CD14-positive monocyte (primary cell): ENCODE measurements at regions not wholly inside any gene's neighbourhood (a gene's known extent, or its start where the extent isn't known, plus 50 kb on each side); places are given as distances from the start of the nearest gene placed in this dataset.

Source experiments
- DNase-seq, 3 donors: peaks; one replicate each; pipeline ENCODE4 v3.0.0-alpha.2; 2011 to 2022
- H2AFZ ChIP-seq: 2 replicates; pipeline ENCODE4 v1.6.0; 2012; ENCODE audit warnings: mild to moderate bottlenecking, low read depth, low read length, inconsistent platforms; ENCODE audit not compliant: insufficient read depth, poor library complexity, severe bottlenecking
- H3K27ac ChIP-seq, 2 donors: 1 replicate in 1 of 2; 2 replicates in 1 of 2; pipeline ENCODE4 v1.5.1; 2012 to 2013; ENCODE audit warnings: low read length in 2 of 2, control low read depth in 1 of 2, inconsistent platforms in 1 of 2, low read depth in 1 of 2, mild to moderate bottlenecking in 1 of 2
- H3K27me3 ChIP-seq, 2 donors: one replicate each; pipeline versions ENCODE4 v1.6.0 to v1.6.1; 2011 to 2013; ENCODE audit warnings: low read length in 2 of 2; ENCODE audit not compliant: control insufficient read depth in 2 of 2, insufficient read depth in 2 of 2
- H3K36me3 ChIP-seq, 2 donors: replicated peaks in 1 of 2; 1 replicate in 1 of 2; 2 replicates in 1 of 2; pipeline versions ENCODE4 v1.5.1 to v1.6.1; 2012 to 2013; ENCODE audit warnings: low read length in 2 of 2, control low read depth in 1 of 2, inconsistent platforms in 1 of 2, mild to moderate bottlenecking in 1 of 2; ENCODE audit not compliant: insufficient read depth in 2 of 2, control insufficient read depth in 1 of 2
- H3K4me1 ChIP-seq, 2 donors: 1 replicate in 1 of 2; 2 replicates in 1 of 2; pipeline versions ENCODE4 v1.5.1 to v1.6.1; 2012 to 2013; ENCODE audit warnings: low read length in 2 of 2, control low read depth in 1 of 2, inconsistent platforms in 1 of 2, mild to moderate bottlenecking in 1 of 2, moderate library complexity in 1 of 2; ENCODE audit not compliant: insufficient read depth in 2 of 2, control insufficient read depth in 1 of 2
- H3K4me2 ChIP-seq: replicated peaks from 2 replicates; pipeline ENCODE3; 2012; ENCODE audit warnings: low read length, moderate library complexity, mild to moderate bottlenecking; ENCODE audit not compliant: poor library complexity, severe bottlenecking; ENCODE audit errors: extremely low read depth
- H3K4me3 ChIP-seq, 3 experiments: fragments of 200-600 bp in 1 of 3; sonication (generic) in 1 of 3; replicated peaks in 1 of 3; 1 replicate in 2 of 3; 2 replicates in 1 of 3; pipeline ENCODE4 v1.5.1; 2011 to 2013; ENCODE audit warnings: low read length in 3 of 3, mild to moderate bottlenecking in 3 of 3, control low read depth in 2 of 3, low read depth in 2 of 3, inconsistent platforms in 1 of 3, moderate library complexity in 1 of 3
- H3K79me2 ChIP-seq: 2 replicates; pipeline ENCODE4 v1.6.0; 2012; ENCODE audit warnings: mild to moderate bottlenecking, control low read depth, inconsistent platforms, low read length, moderate library complexity; ENCODE audit not compliant: insufficient read depth
- H3K9ac ChIP-seq: 2 replicates; pipeline ENCODE4 v1.6.0; 2017; ENCODE audit warnings: low read length, mild to moderate bottlenecking; ENCODE audit not compliant: insufficient read depth, poor library complexity, severe bottlenecking
- H3K9me3 ChIP-seq, 2 donors: replicated peaks in 1 of 2; 1 replicate in 1 of 2; 2 replicates in 1 of 2; pipeline versions ENCODE4 v1.5.1 to v1.6.1; 2012 to 2013; ENCODE audit warnings: low read length in 2 of 2, control low read depth in 1 of 2; ENCODE audit not compliant: control insufficient read depth in 1 of 2, insufficient read depth in 1 of 2
- H4K20me1 ChIP-seq: 2 replicates; pipeline ENCODE4 v1.6.0; 2012; ENCODE audit warnings: mild to moderate bottlenecking, low read length, control low read depth, moderate library complexity; ENCODE audit not compliant: insufficient read depth
- H3K27ac Mint-ChIP-seq, 7 donors: one replicate each; pipeline ENCODE4 v1.8.0; 2020; ENCODE audit warnings: mild to moderate bottlenecking in 7 of 7, mixed read lengths in 7 of 7, moderate library complexity in 6 of 7, inconsistent platforms in 2 of 7
- H3K27me3 Mint-ChIP-seq, 3 donors: one replicate each; pipeline ENCODE4 v1.8.0; 2021 to 2022; ENCODE audit warnings: low read depth in 3 of 3, mild to moderate bottlenecking in 3 of 3, mixed read lengths in 3 of 3, moderate library complexity in 3 of 3, inconsistent platforms in 1 of 3
- H3K36me3 Mint-ChIP-seq, 2 donors: one replicate each; pipeline ENCODE4 v1.8.0; 2020; ENCODE audit warnings: mixed read lengths in 2 of 2, inconsistent platforms in 1 of 2, mild to moderate bottlenecking in 1 of 2
- H3K4me1 Mint-ChIP-seq: one replicate; pipeline ENCODE4 v1.8.0; 2020; ENCODE audit warnings: mild to moderate bottlenecking, mixed read lengths
- H3K4me3 Mint-ChIP-seq, 2 donors: one replicate each; pipeline ENCODE4 v1.8.0; 2020; ENCODE audit warnings: mild to moderate bottlenecking in 2 of 2, mixed read lengths in 2 of 2, moderate library complexity in 1 of 2
- H3K9me3 Mint-ChIP-seq, 7 donors: one replicate each; pipeline ENCODE4 v1.8.0; 2020 to 2022; ENCODE audit warnings: mixed read lengths in 7 of 7, mild to moderate bottlenecking in 6 of 7, moderate library complexity in 6 of 7, inconsistent platforms in 2 of 7
- CTCF ChIP-seq: fragments of 200-600 bp; IDR thresholded peaks from one replicate; pipeline ENCODE4 v1.8.0; 2022; ENCODE audit warnings: antibody characterized with exemption, mild to moderate bottlenecking
- WGBS: methylation state at CpG from one replicate; pipeline ENCODE4 v1.1.5; 2013; ENCODE audit warnings: missing lambda C conversion rate; ENCODE audit not compliant: insufficient coverage; 5-methylcytosine and 5-hydroxymethylcytosine counted together
- intact Hi-C, 2 donors: fragments of 100-400 bp; cut with micrococcal nuclease; formaldehyde crosslinking; loops; one replicate each; pipeline versions ENCODE4 v1.15.0 to v1.15.1; 2023

- H3K4me2 ChIP-seq = no peak overlapping the region
These were observed 131.8 kb upstream of the HNRNPA3 start for GRCh38 chr2:177080746-177081284.

GRCh38 chr2:177084607-177085006, 128.0 kb upstream of the HNRNPA3 start:
- Histone ChIP-seq H3K27ac (no peak overlapping the region), H3K9me3 (no peaks in the 10 kb centered on the region), H3K27me3 (no peaks in the 10 kb centered on the region), H3K79me2 (no peaks in the 10 kb centered on the region), H3K4me1 (peaks cover 5% of the 10 kb centered on the region in 2 donors), H2AFZ (no peak overlapping the region), H3K36me3 (no peaks in the 10 kb centered on the region), H3K4me2 (no peak overlapping the region), H4K20me1 (no peaks in the 10 kb centered on the region), H3K4me3 (no peak overlapping the region), H3K9ac (no peak overlapping the region)
- H3K27me3 Mint-ChIP-seq = no peaks in the 10 kb centered on the region
- no peaks in the 10 kb centered on the region for H3K9me3 Mint-ChIP-seq
- no peak overlapping the region for H3K27ac Mint-ChIP-seq
- intact Hi-C loops = no loop called here
- peaks cover 18% of the 10 kb centered on the region for H3K4me1 Mint-ChIP-seq
- H3K4me3 Mint-ChIP-seq = no peak overlapping the region
- no peak for DNase-seq
- TF ChIP-seq CTCF = no peak
- H3K36me3 Mint-ChIP-seq = no peaks in the 10 kb centered on the region
- WGBS = 47% methylated on average over 3 of the region's 4 CpGs

More at GRCh38 chr2:177080746-177081284, 131.8 kb upstream of the HNRNPA3 start:
- H3K27me3 ChIP-seq = no peaks in the 10 kb centered on the region
- Mint-ChIP-seq H3K4me1 (peaks cover 18% of the 10 kb centered on the region), H3K4me3 (no peak overlapping the region), H3K36me3 (no peaks in the 10 kb centered on the region), H3K27me3 (peaks cover 2 to 4% (median 3%) of the 10 kb centered on the region in 3 donors), H3K27ac (peak overlapping the region in 1 of 7 donors; percentile 43), H3K9me3 (peaks cover 0 to 2% (median 0%) of the 10 kb centered on the region in 7 donors)
- intact Hi-C loops = no loop called here
- H3K9ac ChIP-seq = no peak overlapping the region
- no peaks in the 10 kb centered on the region for H3K36me3 ChIP-seq
- no peak overlapping the region for H2AFZ ChIP-seq
- 87% methylated on average over 2 of the region's 3 CpGs for WGBS
- peaks cover 5% of the 10 kb centered on the region in 2 donors for H3K4me1 ChIP-seq
- no peaks in the 10 kb centered on the region for H4K20me1 ChIP-seq
- TF ChIP-seq CTCF = no peak
- no peaks in the 10 kb centered on the region for H3K9me3 ChIP-seq
- no peak overlapping the region for H3K4me3 ChIP-seq
- DNase-seq = no peak
- no peak overlapping the region for H3K27ac ChIP-seq
- H3K79me2 ChIP-seq = no peaks in the 10 kb centered on the region
